OCI-LY3 (cell line): ENCODE measurements at regions not wholly inside any gene's neighbourhood (a gene's known extent, or its start where the extent isn't known, plus 50 kb on each side); places are given as distances from the start of the nearest gene placed in this dataset.

Source experiments
- EZH2phosphoT487 ChIP-seq: fragments of 200-600 bp; shearing (Covaris generic); IDR thresholded peaks from 2 replicates; pipeline ENCODE4 v1.6.1; 2018; ENCODE audit warnings: antibody characterized with exemption, mixed run types, low read depth
- TF ChIP-seq, protein P1 (sequence below): fragments of 200-600, 300-600 bp; sonication (generic); IDR thresholded peaks from 2 replicates; pipeline ENCODE4 v1.5.1; 2014; ENCODE audit warnings: antibody characterized with exemption, low read length, low read depth

DNA sequence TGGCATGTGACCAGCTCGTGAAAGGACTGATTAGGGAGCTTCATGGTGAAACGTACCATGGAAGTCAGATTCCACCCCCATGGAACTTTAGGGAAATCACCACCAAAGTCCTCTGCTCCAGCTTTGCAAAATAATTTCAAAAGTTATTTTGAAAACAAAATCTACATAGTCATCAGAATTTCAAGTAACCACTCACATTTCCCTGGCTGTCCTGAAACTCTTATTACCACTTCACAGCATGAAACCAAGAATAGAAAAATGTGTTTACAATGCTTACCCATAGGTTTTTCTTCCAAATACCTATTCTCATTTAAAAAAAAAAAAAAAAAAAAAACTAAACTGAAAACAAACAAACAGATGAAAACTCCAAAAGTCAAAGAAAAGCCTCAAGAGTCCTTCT, 198.7 kb downstream of the PDGFRA start:
- TF ChIP-seq, protein P1, sequence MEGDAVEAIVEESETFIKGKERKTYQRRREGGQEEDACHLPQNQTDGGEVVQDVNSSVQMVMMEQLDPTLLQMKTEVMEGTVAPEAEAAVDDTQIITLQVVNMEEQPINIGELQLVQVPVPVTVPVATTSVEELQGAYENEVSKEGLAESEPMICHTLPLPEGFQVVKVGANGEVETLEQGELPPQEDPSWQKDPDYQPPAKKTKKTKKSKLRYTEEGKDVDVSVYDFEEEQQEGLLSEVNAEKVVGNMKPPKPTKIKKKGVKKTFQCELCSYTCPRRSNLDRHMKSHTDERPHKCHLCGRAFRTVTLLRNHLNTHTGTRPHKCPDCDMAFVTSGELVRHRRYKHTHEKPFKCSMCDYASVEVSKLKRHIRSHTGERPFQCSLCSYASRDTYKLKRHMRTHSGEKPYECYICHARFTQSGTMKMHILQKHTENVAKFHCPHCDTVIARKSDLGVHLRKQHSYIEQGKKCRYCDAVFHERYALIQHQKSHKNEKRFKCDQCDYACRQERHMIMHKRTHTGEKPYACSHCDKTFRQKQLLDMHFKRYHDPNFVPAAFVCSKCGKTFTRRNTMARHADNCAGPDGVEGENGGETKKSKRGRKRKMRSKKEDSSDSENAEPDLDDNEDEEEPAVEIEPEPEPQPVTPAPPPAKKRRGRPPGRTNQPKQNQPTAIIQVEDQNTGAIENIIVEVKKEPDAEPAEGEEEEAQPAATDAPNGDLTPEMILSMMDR = no peak
- TF ChIP-seq EZH2phosphoT487 = no peak
